SIG-M5 treated with dmso at 0.1 percent for 504 hours (cell line): ENCODE measurements at regions not wholly inside any gene's neighbourhood (a gene's known extent, or its start where the extent isn't known, plus 50 kb on each side); places are given as distances from the start of the nearest gene placed in this dataset.
"Not testable (repeated sequence)": the region's sequence is repeated elsewhere in the genome, so short reads cannot be mapped to it uniquely, and the experiment has no call there.

Experiments
- DNase-seq: peaks from one replicate; lab custom pipeline; 2025; ENCODE audit not compliant: unreplicated experiment; lab: John Stamatoyannopoulos, UW

DNA sequence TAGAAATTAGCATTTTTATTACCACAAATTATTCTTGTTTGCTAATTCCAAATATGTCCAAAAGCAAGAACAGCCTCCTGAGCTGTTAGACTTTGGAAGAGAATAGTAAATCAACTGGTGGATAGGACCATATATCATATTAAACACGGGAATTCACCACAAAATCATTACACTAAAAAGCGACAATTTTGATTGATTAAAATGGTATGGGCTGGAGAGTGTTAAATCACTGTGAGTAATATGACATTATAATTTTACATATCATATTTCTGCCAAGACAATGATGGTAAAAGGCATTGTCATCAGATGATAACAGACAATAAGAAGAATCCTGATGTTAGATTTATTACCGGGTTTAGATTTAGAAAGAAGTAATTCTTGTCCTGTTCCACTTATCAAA lies 107.2 kb upstream of the ARRDC3 start:
- no peak for DNase-seq

DNA sequence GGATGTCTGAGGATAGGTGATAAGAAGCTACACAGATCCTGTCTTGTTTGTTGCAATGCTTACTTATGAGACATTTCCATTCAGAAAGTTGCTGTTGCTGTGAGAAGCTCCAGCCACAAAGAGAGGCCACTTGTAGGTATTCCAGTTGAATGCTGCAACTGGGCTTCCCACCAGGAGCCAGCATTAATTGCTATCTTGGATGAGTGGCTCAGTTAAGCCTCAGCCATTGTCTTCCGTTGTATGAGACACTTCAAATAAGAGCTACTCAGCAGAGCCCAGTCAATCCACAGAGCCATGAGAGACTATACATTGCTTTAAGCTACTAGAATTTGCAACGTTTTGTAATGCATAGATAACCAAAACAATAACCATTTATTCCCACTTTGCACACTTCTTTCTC lies 104.3 kb upstream of the ARRDC3 start:
- no peak for DNase-seq

DNA sequence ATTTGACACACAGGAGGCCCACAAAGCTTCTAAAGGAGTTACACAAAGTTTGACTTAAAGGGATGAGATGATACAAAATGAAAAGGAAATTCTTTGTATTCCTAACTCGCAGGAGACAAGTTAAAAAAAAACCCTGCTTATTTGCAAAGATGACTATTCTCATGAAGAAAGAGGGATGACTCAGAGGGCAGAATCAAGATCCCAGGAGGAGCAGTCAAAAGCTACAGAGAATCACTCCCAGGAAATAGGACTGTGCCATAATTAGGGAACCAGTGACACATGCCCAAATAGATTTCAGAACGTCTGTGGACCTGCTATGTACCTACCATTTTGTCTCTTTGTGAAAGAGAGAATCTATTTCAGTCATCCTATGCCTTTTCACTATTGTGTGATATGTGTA lies 103.5 kb upstream of the ARRDC3 start:
- DNase-seq = no peak

DNA sequence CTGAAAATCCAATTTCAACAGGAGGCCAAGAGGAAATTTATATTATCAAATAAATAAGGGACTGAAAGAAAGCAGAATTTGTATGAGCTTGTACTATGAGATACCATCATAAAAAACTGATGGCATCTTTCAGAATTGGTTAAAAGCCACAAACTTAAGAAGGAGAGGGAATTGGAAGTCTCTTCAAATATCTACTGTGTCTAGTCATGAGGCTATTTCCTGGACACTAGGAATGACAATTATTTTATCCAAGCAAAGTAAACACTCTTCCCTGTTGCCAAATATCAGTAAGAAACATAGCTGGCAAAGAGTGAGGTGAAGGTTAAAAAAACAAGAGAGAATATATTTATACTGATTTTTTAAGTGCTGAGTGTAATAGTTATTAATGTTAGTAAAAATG lies 101.5 kb upstream of the ARRDC3 start:
- DNase-seq = no peak

DNA sequence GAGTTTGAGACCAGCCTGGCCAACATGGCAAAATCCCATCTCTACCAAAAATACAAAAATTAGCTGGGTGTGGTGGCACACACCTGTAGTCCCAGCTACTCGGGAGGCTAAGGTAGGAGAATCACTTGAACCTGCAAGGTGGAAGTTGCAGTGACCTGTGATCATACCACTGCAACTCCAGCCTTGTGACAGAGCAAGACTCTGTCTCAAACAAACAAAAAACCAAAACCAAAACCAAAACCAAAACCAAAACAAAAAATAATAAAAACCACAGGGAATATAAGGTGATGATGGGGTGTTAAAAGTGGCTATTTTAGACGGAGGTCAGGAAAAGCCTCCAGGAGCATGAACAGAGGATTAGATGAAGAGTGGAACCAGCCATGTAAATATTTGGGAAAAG lies 96.3 kb upstream of the ARRDC3 start:
- DNase-seq = not testable (repeated sequence)

DNA sequence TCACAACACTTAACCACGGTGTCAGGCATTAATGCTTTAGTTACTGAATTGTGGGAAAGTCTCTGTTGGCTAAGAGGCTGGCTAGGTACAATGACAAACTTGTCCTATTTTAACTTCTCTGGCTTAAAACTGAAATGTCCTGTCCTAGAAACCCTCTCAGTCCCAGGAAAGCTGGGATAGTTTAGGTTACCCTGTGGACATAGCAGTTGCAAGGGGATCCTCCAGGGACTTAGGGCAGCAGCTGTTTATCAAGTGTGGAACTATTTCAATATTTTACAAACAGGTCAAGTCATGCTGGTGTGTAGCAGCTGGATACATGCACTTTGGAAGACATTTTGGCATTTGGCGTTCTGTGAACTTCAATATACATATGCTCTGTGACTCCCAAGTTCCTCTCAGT lies 95.0 kb upstream of the ARRDC3 start:
- no peak for DNase-seq

DNA sequence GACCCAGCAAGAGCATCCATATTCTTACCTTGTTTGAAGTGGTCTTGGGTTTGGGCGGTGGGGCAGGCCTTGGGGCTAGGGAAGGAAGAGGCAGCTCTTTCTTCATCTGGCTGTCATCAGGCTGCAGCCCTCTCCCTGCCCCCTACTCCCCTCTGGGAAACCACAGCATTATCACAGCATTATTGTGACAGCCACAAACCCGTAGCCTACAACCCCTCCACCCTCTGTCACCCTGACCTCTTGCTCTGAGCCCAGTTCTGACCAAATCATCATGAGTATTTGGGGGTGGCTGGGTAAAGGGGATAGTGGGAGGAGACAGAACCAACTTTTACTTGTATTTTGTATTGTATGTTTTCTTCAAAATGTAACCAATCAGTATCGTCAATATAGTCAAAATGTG lies 94.3 kb upstream of the ARRDC3 start:
- DNase-seq = no peak

DNA sequence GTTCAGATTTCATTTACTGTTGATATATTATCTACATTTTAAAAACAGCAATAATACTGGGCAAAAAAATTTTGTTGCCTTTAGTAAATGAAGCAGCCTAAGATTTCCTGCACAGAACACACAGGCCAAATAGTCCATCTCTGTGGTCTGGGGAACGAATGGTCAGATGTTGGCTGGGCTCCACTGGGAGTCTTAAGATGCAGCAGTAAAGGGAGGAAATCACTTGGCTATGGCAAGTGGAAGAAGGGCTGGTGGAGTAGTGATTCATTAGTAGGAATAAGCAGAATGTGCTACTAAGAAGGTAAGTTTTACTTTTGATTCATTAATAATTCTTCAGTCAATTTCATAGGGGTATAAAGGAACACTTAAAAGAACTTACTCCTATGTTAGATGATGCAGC lies 91.1 kb upstream of the ARRDC3 start:
- DNase-seq = no peak

DNA sequence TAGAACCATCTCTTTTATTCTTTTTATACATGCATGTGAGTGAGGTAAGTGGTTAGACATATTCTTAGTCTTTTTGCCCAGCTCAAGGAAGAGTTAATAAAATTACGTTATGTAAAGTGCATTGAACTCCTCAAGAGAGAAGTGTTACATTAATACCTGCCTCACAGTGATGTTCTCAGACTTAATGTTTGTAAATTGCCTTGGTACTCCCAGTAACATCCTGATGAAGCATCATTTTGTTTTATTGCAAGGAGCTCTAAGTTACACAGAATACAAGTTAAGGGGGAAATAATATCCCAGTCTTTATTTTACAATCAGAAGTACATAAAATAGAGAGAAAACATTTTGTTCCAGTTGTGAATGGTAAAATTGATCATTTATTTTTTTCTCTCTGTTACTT lies 89.5 kb upstream of the ARRDC3 start:
- no peak for DNase-seq

DNA sequence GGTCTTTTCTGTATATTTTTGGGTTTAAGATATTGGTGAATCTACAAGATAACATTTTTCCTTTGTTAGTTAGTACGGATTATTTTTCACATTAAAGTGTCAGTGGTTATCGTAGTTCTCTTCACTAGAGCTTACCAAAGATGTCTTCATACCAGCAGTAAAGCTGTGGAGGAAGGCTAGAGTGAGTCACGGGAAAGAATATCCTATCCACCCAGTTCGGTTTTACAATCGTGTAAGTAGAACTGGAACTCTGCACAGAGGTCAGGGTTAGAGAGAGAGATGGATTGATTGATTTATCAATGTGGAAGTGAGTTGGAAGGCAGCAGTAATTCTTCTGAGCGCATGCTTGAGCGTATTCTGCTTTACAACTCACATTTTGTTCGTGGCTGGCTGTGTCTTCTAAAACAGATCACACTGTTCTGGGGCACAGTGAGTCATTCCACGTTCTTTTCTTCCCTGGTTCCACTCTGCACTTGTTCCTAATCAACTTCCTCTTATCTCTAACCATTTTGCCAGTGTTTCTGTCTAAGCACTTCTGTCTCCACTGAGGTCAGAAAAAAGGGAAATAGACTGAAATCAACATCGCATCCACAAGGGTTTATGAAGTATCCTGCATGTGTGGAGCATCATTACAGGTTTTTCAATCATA lies 86.5 kb upstream of the ARRDC3 start:
- peak; percentile 91 for DNase-seq

DNA sequence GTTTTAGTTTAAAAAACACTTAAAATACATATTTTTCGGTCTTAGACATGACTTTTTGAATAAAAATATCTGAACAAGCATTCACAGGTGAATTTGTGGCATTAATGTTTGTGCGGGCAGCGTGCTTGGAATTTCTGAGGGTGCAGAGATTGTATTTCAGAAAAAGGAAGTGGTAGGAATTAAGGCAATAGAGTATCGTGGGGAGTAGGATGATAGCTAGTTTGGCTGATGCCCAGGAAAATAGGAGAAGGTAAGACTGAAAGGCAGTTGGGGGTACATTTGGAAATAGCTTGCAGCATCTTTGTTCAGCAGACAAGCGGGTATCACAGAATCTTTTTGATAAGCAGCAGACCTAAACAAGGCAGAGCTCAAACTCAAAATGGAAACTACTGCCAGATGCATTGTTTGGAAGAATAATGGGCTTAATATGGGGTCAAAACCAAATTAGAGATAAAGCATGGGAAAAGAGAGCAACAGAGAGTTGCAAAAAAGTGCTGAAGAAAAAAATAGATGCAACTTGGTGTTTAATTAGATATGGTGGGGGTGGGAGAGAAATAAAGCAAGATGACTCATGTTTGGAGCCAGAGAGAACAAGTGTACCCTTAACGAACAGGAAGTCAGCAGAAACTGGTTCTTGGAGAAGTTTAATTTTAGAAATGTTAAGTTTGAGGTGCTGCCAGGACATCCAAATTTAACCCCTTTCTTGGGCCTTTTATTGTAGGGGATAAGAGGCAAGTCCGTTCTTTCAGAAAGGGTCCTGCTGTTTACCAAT lies 85.7 kb upstream of the ARRDC3 start:
- peak; percentile 61 for DNase-seq

DNA sequence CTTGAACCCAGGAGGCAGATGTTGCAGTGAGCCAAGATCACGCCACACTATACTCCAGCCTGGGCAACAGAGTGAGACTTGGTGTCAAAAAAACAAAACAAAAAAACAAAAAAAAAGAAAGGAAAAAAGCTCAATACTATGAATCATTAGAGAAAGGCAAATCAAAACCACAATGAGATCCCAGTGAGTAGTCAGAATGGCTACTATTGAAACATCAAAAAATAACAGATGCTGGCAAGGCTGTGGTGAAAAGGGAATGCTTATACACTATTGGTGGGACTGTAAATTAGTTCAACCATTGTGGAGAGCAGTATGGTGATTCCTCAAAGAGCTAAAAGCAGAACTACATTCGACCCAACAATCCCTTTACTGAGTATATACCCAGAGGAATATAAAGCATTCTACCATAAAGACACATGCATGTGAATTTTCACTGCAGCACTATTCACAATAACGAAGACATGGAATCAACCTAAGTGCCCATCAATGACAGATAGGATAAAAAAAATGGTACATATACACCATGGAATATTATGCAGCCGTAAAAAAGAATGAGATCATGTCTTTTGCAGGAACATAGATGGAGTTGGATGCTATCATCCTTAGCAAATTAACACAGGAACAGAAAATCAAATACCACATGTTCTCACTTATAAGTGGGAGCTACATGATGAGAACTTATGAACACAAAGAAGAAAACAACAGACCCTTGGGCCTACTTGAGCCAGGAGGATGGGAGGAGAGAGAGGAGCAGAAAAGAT lies 81.9 kb upstream of the ARRDC3 start:
- DNase-seq = no peak

DNA sequence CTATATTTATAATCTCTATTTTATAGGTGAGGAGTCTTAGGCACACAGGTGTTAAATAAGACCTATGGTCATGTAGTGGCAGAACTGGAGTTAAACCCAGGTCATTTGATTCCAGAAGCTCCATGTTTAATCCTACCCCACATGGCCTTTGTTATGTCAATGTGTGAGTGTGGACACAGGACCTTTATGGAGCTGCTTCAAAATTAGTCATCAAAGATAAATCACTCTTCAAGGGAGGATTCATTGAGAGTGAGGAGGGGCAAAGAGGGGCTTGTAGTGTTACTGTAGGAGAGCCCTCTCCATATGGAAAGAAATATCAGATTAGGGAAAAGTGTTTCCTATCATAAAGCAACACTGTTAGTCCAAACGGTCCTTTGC lies 74.6 kb upstream of the ARRDC3 start:
- DNase-seq = no peak

DNA sequence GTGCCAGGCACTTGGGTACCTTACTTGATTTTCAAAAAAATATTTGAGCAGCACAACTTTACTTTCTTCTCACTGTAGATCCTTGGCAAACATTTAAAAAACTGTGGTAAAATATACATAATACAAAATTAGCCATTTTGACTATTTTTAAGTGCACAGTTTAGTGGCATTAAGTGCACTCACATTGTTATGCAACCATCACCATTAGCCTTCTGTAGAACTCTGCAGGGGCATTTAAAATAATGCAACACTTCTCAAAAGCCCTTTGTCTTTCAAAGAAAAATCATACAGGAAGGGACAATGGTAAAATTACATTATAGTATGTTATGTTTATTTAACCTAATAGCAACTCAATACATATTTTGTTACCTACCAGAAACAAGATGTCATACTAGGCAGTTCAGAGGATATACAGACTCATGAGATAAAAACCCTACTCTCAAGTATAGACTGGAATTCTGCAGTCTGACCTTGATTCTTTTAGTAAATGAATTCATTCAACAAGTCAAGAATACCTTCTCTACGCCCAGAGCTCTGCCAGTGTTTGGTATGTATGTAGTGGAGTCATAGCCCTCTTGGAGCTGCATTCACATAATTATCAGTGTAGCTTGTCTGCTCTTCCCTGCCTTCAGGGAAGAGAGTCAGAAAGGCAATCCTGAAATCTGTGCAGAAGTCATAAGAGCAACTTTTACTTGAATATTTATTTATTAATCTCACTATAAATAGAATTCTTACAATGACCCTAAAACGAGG lies 74.0 kb upstream of the ARRDC3 start:
- no peak for DNase-seq

DNA sequence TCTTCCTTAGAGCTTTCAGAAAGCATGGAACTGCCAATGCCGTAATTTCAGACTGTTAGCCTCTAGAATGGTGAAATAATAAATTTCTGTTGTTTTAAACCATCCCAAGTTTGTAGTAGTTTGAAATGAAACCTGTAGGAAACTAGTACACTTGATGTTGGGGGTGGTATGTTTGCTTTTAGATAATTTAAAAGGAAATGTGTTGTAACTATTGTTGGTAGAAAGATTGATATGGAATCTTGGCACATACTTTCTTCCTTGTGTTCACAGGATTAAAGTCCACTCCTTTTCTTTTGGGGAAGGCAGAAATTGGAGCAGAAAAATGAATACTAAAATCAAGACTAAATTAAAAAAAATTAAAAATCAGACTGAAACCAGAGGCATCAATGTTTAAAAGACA lies 66.0 kb upstream of the ARRDC3 start:
- DNase-seq = no peak

DNA sequence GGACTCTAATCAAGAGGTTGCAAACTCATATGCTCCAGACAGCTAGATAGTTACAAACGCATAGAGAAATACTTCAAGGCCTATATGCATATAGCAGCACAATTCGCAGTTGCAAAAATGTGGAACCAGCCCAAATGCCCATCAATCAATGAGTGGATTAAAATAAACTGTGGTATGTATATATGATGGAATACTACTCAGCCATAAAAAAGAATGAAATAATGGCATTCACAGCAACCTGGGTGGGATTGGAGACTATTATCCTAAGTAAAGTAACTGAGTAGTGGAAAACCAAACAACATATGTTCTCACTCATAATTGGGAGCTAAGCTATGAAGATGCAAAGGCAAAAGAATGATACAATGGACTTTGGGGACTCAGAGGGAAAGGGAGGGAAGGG lies 65.0 kb upstream of the ARRDC3 start:
- DNase-seq = not testable (repeated sequence)

DNA sequence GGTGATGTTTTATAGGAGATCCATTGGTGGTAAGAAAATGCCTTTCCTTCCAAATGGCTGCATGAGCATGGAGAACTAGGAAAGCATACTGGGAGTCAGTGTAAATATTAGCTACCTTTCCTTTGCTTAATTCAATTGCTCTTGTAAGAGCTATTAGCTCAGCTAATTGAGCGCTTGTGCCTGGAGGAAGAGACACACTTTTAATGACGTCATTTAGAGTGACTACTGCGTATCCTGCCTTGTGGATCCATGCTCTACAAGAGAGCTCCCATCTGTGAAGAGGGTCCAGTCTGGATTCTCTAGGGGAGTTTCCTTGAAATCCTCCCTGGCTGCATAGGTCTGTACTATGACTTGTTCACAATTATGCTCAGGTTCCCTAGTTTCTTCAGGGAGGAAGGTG lies 63.8 kb upstream of the ARRDC3 start:
- DNase-seq = not testable (repeated sequence)

DNA sequence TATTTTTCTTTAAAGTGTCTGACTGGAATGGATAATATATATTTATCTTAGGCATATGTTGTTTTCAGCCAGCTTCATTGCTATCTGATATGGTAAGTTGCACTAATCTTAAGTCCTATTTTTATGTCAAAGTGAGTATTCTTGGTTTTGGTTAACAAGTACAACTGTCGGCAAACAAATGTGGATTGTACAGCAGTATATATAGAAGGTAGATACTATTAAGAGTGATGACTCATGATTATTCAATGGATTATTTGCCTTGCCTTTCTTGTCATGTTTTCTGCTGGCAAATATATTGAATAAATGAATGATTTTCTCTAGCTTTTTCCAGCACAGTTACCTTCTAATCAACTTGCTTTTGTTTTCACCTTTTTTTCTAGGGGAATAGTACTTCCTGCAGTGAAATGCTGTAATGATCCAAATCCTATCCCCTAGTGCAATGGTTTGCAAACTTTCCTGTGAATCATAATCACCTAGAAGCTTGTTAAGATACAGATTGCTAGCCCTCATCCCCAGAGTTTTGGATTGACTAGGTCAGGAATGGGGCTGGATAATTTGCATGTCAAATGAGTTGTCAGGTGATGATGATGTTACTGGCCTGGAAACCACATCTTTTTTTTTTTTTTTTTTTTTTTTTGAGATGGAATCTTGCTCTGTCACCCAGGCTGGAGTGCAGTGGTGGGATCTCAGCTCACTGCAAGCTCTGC lies 60.8 kb upstream of the ARRDC3 start:
- no peak for DNase-seq

DNA sequence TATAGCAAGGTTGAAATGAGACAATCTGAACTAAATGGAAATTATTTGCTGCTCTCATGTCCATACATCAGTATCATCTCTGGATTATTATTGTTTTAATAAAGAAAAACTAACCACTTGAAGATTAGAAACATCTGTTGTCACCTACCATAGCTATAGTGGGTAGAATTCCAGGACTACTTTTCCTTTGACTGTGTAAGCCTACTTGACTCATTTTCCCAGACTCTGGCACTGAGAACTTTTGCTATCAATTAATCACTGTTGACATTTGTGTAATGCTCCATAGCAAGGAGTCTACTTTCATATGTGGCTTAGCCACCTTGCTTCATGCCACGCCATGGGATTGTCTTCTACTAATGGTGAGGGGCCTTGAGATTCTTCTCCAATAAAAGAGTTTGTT lies 59.9 kb upstream of the ARRDC3 start:
- DNase-seq = no peak

DNA sequence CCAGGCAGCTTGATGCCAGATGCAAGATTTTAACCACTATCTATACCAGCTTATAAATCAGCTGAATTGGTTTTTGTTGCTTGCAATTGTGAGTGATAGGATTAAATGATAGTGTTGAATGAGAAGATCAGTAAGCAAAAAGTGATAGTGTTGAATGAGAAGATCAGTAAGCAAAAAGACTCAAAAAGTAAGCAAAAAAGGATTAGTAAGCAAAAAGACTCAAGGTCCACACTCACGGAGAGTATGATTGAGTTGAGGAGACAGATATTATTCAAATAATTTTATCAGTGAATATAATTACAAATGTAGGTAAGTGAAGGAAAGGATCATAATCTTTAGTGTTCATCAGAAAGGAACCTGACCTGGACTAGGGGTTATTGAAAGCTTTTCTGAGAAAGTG lies 58.0 kb upstream of the ARRDC3 start:
- DNase-seq = no peak

DNA sequence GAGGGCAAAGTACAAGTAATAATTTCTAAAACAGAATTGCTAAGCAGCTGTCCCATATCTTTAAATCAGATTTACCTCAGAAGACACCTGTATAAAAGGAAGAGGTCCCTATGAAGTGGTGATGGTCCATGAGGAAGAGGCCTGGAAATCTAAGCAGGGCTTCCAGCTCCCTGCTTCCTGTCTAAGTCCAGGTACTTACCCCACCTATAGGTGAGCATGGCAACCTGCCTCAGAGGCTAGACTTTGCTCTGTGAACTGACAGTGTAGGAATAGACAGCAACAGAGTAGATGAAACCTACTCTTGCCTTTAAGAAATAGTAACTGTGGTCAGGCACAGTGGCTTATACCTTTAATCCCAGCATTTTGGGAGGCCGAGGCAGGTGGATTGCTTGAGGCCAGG lies 55.8 kb upstream of the ARRDC3 start:
- DNase-seq = no peak
